PFSK-1 (cell line): ENCODE measurements at regions not wholly inside any gene's neighbourhood (a gene's known extent, or its start where the extent isn't known, plus 50 kb on each side); places are given as distances from the start of the nearest gene placed in this dataset.

ENCODE experiments used
- FOXP2 ChIP-seq: optimal IDR thresholded peaks from 2 replicates; pipeline ENCODE3; 2011; ENCODE audit warnings: borderline replicate concordance, control low read depth, inconsistent platforms; ENCODE audit not compliant: insufficient read depth; ENCODE audit errors: extremely low read length, extremely low read depth
- POLR2AphosphoS5 ChIP-seq: IDR thresholded peaks from 2 replicates; pipeline ENCODE4 v1.6.1; 2012; ENCODE audit warnings: low read depth, mild to moderate bottlenecking, control low read depth, low read length, moderate library complexity
- SIN3A ChIP-seq: IDR thresholded peaks from 2 replicates; pipeline ENCODE4 v1.6.1; 2012; ENCODE audit warnings: mild to moderate bottlenecking, low read length, moderate library complexity, borderline replicate concordance; ENCODE audit not compliant: insufficient read depth
- TAF1 ChIP-seq: IDR thresholded peaks from 2 replicates; pipeline ENCODE4 v1.6.1; 2012; ENCODE audit warnings: low read length, control low read depth, borderline replicate concordance; ENCODE audit not compliant: insufficient read depth
- TF ChIP-seq, protein P1 (sequence below), 2 experiments: IDR thresholded peaks; 2 replicates each; pipeline versions ENCODE4 v1.6.1 to v1.8.0; 2011 to 2012; ENCODE audit warnings: low read depth in 2 of 2, low read length in 2 of 2, control low read depth in 1 of 2, inconsistent platforms in 1 of 2, mild to moderate bottlenecking in 1 of 2, moderate library complexity in 1 of 2; ENCODE audit not compliant: insufficient read depth in 1 of 2

- no peak for TF ChIP-seq SIN3A
- TF ChIP-seq TAF1, result no peak
- no peak for TF ChIP-seq POLR2AphosphoS5
- TF ChIP-seq, protein P1, sequence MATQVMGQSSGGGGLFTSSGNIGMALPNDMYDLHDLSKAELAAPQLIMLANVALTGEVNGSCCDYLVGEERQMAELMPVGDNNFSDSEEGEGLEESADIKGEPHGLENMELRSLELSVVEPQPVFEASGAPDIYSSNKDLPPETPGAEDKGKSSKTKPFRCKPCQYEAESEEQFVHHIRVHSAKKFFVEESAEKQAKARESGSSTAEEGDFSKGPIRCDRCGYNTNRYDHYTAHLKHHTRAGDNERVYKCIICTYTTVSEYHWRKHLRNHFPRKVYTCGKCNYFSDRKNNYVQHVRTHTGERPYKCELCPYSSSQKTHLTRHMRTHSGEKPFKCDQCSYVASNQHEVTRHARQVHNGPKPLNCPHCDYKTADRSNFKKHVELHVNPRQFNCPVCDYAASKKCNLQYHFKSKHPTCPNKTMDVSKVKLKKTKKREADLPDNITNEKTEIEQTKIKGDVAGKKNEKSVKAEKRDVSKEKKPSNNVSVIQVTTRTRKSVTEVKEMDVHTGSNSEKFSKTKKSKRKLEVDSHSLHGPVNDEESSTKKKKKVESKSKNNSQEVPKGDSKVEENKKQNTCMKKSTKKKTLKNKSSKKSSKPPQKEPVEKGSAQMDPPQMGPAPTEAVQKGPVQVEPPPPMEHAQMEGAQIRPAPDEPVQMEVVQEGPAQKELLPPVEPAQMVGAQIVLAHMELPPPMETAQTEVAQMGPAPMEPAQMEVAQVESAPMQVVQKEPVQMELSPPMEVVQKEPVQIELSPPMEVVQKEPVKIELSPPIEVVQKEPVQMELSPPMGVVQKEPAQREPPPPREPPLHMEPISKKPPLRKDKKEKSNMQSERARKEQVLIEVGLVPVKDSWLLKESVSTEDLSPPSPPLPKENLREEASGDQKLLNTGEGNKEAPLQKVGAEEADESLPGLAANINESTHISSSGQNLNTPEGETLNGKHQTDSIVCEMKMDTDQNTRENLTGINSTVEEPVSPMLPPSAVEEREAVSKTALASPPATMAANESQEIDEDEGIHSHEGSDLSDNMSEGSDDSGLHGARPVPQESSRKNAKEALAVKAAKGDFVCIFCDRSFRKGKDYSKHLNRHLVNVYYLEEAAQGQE (IDR thresholded peaks at IDR 0.05; ENCODE audit: insufficient read depth in 1 of 2, low read depth in 2 of 2, low read length in 2 of 2), result no peak
- no peak for TF ChIP-seq FOXP2
Observed at GRCh38 chr10:130805635-130806030, 505.9 kb downstream of the TCERG1L start.
